Cardiac muscle cell (in vitro differentiated cells and primary cell): ENCODE measurements at regions not wholly inside any gene's neighbourhood (a gene's known extent, or its start where the extent isn't known, plus 50 kb on each side); places are given as distances from the start of the nearest gene placed in this dataset.
A peak's percentile ranks its signal among the peaks of the same experiment; 100 is the strongest.

Experiments
- DNase-seq, 2 donors: peaks; one replicate each; pipeline versions ENCODE4 v3.0.0 to v3.0.0-alpha.2; 2010 to 2017; ENCODE audit warnings: low read depth in 1 of 2, low spot score in 1 of 2
- H3K27ac ChIP-seq: fragments of 200-600 bp; sonication (generic); 2 replicates; pipeline ENCODE4 v1.5.1; 2016
- H3K27me3 ChIP-seq: fragments of 200-600 bp; sonication (generic); 2 replicates; pipeline ENCODE4 v1.6.0; 2016; ENCODE audit warnings: control low read depth
- H3K36me3 ChIP-seq: fragments of 200-600 bp; sonication (generic); 2 replicates; pipeline ENCODE4 v1.5.1; 2016; ENCODE audit warnings: control low read depth
- H3K4me1 ChIP-seq: fragments of 200-600 bp; sonication (generic); 2 replicates; pipeline ENCODE4 v1.8.1; 2017; ENCODE audit warnings: low read depth, mild to moderate bottlenecking, mixed run types
- H3K4me3 ChIP-seq: fragments of 200-600 bp; sonication (generic); 2 replicates; pipeline ENCODE4 v1.5.1; 2016; ENCODE audit warnings: mild to moderate bottlenecking
- H3K9me3 ChIP-seq: fragments of 200-600 bp; sonication (generic); 2 replicates; pipeline ENCODE4 v1.5.1; 2017; ENCODE audit warnings: low read depth, mild to moderate bottlenecking, control low read depth
- CTCF ChIP-seq: IDR thresholded peaks from 2 replicates; pipeline ENCODE4 v1.5.1; 2012; ENCODE audit warnings: low read depth, mild to moderate bottlenecking, low read length

GRCh38 chr21:38652396-38652795 is 153.3 kb upstream of the ETS2 start:
- DNase-seq = no peak
- no peaks in the 10 kb centered on the region for H3K36me3 ChIP-seq
- peaks cover 41% of the 10 kb centered on the region for H3K27me3 ChIP-seq
- no peak overlapping the region for H3K27ac ChIP-seq
- no peak overlapping the region for H3K4me3 ChIP-seq
- no peaks in the 10 kb centered on the region for H3K4me1 ChIP-seq
- no peaks in the 10 kb centered on the region for H3K9me3 ChIP-seq
- no peak for TF ChIP-seq CTCF

GRCh38 chr21:38654580-38654979 is 151.1 kb upstream of the ETS2 start:
- Histone ChIP-seq H3K36me3 (no peaks in the 10 kb centered on the region), H3K27me3 (peaks cover 62% of the 10 kb centered on the region), H3K9me3 (no peaks in the 10 kb centered on the region), H3K27ac (no peak overlapping the region), H3K4me3 (no peak overlapping the region), H3K4me1 (no peaks in the 10 kb centered on the region)
- TF ChIP-seq CTCF = no peak
- DNase-seq = no peak

- no peak for DNase-seq
- H3K36me3 ChIP-seq = no peaks in the 10 kb centered on the region
- no peaks in the 10 kb centered on the region for H3K9me3 ChIP-seq
- no peak overlapping the region for H3K27ac ChIP-seq
- H3K4me3 ChIP-seq = no peak overlapping the region
- H3K27me3 ChIP-seq = peaks cover 98% of the 10 kb centered on the region
- TF ChIP-seq CTCF = no peak
- H3K4me1 ChIP-seq = no peaks in the 10 kb centered on the region
These were observed 147.2 kb upstream of the ETS2 start for GRCh38 chr21:38658511-38658910.

- no peak for TF ChIP-seq CTCF
- Histone ChIP-seq H3K36me3 (no peaks in the 10 kb centered on the region), H3K27ac (no peak overlapping the region), H3K4me3 (no peak overlapping the region), H3K4me1 (no peaks in the 10 kb centered on the region), H3K27me3 (peaks cover 98% of the 10 kb centered on the region), H3K9me3 (no peaks in the 10 kb centered on the region)
- DNase-seq = no peak
These were observed 145.8 kb upstream of the ETS2 start for GRCh38 chr21:38659936-38660332.

GRCh38 chr21:38660333-38661196 is 145.2 kb upstream of the ETS2 start:
- TF ChIP-seq CTCF = no peak
- Histone ChIP-seq H3K4me3 (peak overlapping the region; percentile 27), H3K27ac (no peak overlapping the region), H3K36me3 (no peaks in the 10 kb centered on the region), H3K27me3 (peaks cover 92% of the 10 kb centered on the region), H3K9me3 (no peaks in the 10 kb centered on the region), H3K4me1 (no peaks in the 10 kb centered on the region)
- peak; percentile 11 to 16 for DNase-seq
